Heart left ventricle (tissue), 13 donors: ENCODE measurements at regions not wholly inside any gene's neighbourhood (a gene's known extent, or its start where the extent isn't known, plus 50 kb on each side); places are given as distances from the start of the nearest gene placed in this dataset.

ENCODE experiments used
- POLR2A ChIP-seq, 2 donors: fragments of 450-650 bp; IDR thresholded peaks; one replicate each; pipeline ENCODE4 v1.6.1; 2017; ENCODE audit warnings: antibody characterized with exemption in 2 of 2, mild to moderate bottlenecking in 2 of 2, moderate library complexity in 2 of 2
- TF ChIP-seq, protein P1 (sequence below), 12 donors: fragments of 200-600 bp; sonication (generic) in 4 of 12; IDR thresholded peaks; one replicate each; pipeline versions ENCODE4 v1.5.0 to v1.8.0; 2018 to 2022; ENCODE audit warnings: antibody characterized with exemption in 12 of 12, mild to moderate bottlenecking in 5 of 12
- donor health status: ischemic (EF 13 %, LVEDD 7.1; RV severe dilation, severe dysfunction).
- donor health status: DM: no; HTN: yes; CAD: no.
- donor health status: DM: no; HTN: no; CAD: no.
- donor health status: ischemic (EF 25% LVEDD 6.9; RV normal size, moderate dysfunction).
- donor health status: ischemic (EF 25% LVEDD 5.7; RV mildly dilated, moderate dysfunction).
- donor health status: ischemic (EF 35%, LVEDD 5.7; RV mildly dilated, moderate dysfunction).
- donor health status: nonischemic (EF 11% LVEDD 7.7; RV severe dilation, severe dysfunction).
- donor health status: DM: yes; HTN: yes; CAD: no.
- donor health status: PGD.
- donor health status: ischemic (EF 29% LVEDD 5.4; RV normal size, mild dysfunction).
- donor health status: nonischemic (EF 23%, LVEDD 6.1; RV moderate dilation, normal function).

DNA sequence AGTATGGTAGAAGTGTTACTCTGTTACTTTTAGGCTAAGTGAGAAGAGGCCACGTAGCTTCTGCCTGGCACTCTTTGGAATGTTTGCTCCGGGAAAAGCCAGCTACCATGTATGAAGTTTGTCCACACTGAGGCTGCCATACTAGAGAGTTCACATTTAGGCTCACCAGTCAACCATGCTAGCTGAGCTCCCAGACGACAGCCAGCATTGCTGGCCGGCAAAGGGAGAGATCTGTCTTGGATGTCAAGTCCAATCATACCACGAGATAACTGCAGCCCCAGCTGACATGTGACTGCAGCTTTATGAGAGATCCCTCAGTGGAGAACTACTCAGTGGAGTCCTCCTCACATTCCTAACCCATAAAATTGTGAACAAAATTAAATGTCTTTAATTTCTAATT lies 321.2 kb upstream of the F9 start:
- TF ChIP-seq, protein P1, sequence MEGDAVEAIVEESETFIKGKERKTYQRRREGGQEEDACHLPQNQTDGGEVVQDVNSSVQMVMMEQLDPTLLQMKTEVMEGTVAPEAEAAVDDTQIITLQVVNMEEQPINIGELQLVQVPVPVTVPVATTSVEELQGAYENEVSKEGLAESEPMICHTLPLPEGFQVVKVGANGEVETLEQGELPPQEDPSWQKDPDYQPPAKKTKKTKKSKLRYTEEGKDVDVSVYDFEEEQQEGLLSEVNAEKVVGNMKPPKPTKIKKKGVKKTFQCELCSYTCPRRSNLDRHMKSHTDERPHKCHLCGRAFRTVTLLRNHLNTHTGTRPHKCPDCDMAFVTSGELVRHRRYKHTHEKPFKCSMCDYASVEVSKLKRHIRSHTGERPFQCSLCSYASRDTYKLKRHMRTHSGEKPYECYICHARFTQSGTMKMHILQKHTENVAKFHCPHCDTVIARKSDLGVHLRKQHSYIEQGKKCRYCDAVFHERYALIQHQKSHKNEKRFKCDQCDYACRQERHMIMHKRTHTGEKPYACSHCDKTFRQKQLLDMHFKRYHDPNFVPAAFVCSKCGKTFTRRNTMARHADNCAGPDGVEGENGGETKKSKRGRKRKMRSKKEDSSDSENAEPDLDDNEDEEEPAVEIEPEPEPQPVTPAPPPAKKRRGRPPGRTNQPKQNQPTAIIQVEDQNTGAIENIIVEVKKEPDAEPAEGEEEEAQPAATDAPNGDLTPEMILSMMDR (IDR thresholded peaks at IDR 0.05), result no peak
- TF ChIP-seq POLR2A (IDR thresholded peaks at IDR 0.05), result no peak
